AG08395 (cell line): ENCODE measurements at regions not wholly inside any gene's neighbourhood (a gene's known extent, or its start where the extent isn't known, plus 50 kb on each side); places are given as distances from the start of the nearest gene placed in this dataset.

Experiments
- DNase-seq: peaks from one replicate; pipeline ENCODE4 v3.0.0; 2012; ENCODE audit warnings: mixed read lengths, low spot score

- no peak for DNase-seq
These were observed 215.6 kb downstream of the PIK3R1 start for GRCh38 chr5:68431186-68431585.

- DNase-seq: no peak
These were observed 216.2 kb downstream of the PIK3R1 start for GRCh38 chr5:68431601-68432337.

GRCh38 chr5:68432682-68433081 is 217.1 kb downstream of the PIK3R1 start:
- no peak for DNase-seq

- DNase-seq: no peak
These were observed 218.0 kb downstream of the PIK3R1 start for GRCh38 chr5:68433526-68433922.

- DNase-seq: peak; percentile 96
These were observed 218.6 kb downstream of the PIK3R1 start for GRCh38 chr5:68433923-68434879.

GRCh38 chr5:68435611-68436010 is 220.1 kb downstream of the PIK3R1 start:
- no peak for DNase-seq

GRCh38 chr5:68436686-68437520 is 221.3 kb downstream of the PIK3R1 start:
- no peak for DNase-seq

GRCh38 chr5:68438876-68439275 is 223.3 kb downstream of the PIK3R1 start:
- DNase-seq: no peak

GRCh38 chr5:68440245-68440644 is 224.7 kb downstream of the PIK3R1 start:
- no peak for DNase-seq

- no peak for DNase-seq
These were observed 225.1 kb downstream of the PIK3R1 start for GRCh38 chr5:68440651-68441050.

- DNase-seq: no peak
These were observed 225.9 kb downstream of the PIK3R1 start for GRCh38 chr5:68441309-68442073.

GRCh38 chr5:68443091-68443490 is 227.5 kb downstream of the PIK3R1 start:
- no peak for DNase-seq

GRCh38 chr5:68444048-68444447 is 228.5 kb downstream of the PIK3R1 start:
- no peak for DNase-seq

GRCh38 chr5:68444833-68445232 is 229.3 kb downstream of the PIK3R1 start:
- DNase-seq: no peak

GRCh38 chr5:68445257-68446069 is 229.9 kb downstream of the PIK3R1 start:
- DNase-seq: no peak

GRCh38 chr5:68446070-68446357 is 230.5 kb downstream of the PIK3R1 start:
- DNase-seq: no peak

GRCh38 chr5:68446487-68446894 is 230.9 kb downstream of the PIK3R1 start:
- no peak for DNase-seq

- DNase-seq: no peak
These were observed 231.8 kb downstream of the PIK3R1 start for GRCh38 chr5:68447136-68447929.

GRCh38 chr5:68449380-68449779 is 233.8 kb downstream of the PIK3R1 start:
- no peak for DNase-seq
